ENCODE measurements at regions not wholly inside any gene's neighbourhood (a gene's known extent, or its start where the extent isn't known, plus 50 kb on each side); places are given as distances from the start of the nearest gene placed in this dataset.

DNA sequence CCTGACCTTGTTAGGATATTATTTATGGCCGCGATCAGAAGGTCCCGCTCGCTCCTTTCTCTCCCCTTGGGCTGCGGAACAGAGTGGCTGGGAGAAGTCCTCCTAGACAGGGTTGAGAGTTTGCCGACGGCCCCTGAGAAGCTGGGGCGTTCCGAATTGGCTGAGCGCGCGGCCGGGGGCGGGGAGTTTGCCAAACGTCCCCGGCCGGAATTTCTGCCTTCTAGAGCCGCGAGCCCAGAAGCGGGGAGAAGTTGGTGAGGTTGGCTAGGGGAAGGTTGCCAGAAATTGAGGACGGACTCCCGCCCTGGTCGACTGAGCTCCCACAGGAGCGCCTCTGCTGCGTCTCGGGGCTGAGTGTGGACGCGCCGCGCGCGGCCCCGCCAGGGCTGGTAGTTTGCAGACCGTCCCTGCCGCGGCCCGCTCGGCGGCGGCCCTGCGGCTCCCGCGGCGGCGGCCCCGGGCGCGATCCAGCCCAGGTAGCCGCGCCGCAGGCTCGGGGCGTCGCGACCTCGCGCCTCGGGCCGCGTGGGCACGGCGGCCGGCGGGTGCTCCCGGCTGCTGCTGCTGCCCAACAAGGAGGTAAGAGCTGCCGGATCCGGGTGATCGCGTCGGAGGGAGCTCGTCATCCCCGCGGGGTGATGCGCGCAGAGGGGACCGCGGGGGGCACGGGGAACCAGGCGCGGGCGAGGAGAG is 134.0 kb upstream of the MGAT5 start:
- DNase-seq (ENCODE audit: low read depth in 3 of 3) = peak; percentile 60 to 74 (median 71)

DNA sequence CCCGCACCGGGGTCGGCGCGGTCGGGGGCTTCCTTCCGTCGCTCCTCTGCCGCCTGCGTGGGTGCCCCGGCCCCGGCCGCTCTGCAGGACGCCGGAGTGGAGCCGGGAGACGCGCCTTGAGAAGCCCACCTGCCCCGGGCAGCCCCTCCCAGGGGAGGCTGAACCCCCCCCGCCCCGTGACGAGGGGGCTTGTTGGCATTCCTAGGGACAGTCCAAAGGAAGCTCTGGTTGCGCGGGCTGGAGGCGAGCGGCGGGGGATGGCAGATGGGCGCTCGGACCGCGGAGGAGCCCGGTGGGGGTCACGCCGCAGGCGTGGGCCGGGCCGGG is 133.5 kb upstream of the MGAT5 start:
- DNase-seq (ENCODE audit: low read depth in 3 of 3) = no peak

DNA sequence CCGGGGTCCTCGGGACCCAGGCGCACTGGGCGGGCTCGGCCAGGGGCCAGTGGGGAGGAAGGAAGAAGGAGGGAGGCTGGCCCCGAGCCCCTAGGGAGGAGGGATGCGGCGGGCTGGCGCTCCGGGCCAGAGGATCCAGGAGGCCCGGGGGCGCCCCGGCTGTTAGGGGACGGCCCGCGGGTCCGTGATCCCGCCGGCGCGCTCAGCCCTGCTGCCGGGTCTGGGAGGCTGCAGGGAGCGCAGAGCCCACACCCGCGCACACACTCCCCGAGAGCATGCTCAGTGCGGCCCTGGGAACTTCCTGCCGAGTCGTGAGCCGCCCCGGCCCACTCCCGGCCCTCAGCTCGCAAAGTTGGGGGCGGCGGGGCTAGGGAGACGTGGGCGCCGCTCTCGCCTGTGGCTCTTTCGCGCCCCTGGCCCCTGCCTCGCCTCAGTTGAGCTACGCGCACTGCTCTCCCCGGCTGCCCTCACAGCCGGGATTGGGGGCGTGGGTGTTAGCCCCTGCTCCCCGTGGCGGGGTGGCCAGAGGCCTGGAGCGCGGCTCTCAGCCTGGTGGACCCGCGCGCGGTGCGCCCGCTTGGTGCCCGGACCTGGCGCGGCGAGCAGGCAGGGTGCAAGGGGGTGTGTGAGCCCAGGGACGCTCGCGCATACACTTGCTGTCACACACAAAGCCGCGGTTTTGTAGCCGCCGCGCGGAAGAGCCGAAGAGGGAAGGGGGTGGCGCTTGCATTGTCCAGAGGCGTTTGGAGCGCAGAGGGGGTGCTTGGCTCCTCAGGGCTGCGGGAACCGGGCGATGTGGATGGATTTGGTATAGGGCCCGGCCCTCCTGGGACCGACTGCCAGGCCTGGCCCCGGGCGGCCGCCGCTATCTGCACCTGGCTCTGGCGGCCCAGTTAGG is 132.9 kb upstream of the MGAT5 start:
- peak; percentile 49 to 58 (median 58) for DNase-seq (ENCODE audit: low read depth in 3 of 3)

DNA sequence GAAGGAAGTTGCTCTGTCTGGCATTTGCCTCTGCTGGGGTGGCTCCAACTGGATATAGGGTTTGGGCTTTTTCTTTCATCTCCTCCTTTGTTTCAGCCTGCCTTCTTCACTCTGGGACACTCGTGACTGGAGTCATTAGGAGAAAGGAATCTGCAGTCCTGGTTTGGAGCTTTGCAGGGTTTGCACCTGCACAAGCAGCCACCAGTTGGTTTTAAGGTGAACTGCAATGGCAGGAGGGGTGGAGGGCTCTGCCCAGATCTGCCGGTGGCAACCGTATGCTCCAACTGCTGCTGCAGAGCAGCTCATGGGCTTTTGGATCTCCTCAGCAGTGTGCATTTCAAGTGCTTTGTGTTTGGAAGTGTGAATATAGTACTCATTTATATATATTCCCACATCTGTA is 131.3 kb upstream of the MGAT5 start:
- DNase-seq (ENCODE audit: low read depth in 3 of 3) = no peak

DNA sequence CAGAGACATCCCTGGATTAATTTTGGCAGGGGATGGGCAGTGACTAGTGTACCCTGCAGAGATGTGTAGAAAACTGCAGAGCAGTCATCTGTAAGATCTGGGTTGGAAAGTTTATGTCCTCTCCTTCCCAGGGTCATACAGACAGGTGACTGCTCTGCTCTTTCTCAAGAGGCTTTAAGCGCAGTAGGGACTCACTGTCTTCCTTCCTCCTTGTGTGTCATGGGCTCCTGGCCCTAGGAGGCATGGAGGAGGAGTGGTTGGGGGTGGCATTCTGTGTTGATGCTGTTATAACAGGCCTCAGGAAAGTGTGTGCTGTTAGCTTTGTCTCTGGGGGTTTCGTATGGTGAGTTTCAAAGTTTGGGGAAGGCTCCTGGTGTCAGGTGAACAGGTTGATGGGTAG is 130.5 kb upstream of the MGAT5 start:
- DNase-seq (ENCODE audit: low read depth in 3 of 3) = no peak

DNA sequence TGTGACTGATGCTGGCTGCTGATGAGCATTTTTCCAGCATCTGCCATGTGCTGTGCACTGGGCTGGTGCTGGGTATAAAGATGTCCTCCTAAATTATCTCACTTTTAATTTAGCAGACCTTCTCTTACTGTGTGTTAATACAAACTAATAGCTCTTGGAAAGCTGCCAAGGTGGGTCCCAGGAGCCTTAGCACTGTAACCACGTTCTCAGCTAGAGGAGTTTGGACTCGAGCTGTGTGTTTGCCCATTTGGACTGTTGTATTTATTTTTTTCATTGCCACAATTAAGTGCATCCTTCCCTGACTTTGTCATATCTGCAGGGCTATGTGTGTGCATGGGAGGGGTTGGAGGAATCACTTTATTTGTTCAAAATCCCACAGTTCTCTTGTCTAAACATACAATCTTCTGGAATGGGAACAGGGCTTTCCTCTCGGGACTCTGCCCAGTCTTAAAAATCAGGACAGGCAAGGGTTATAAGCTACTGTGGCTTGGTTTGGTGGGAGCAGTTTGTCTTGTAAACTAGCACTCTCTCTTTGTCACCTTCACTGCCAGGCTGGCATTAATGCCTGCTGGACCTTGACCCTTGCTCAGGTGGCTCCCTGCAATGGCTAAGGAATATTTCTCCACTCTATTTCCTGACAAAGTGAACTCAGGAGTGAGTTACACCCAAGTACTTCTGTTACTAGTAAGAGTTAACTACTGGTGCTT is 129.7 kb upstream of the MGAT5 start:
- DNase-seq (ENCODE audit: low read depth in 3 of 3) = no peak

DNA sequence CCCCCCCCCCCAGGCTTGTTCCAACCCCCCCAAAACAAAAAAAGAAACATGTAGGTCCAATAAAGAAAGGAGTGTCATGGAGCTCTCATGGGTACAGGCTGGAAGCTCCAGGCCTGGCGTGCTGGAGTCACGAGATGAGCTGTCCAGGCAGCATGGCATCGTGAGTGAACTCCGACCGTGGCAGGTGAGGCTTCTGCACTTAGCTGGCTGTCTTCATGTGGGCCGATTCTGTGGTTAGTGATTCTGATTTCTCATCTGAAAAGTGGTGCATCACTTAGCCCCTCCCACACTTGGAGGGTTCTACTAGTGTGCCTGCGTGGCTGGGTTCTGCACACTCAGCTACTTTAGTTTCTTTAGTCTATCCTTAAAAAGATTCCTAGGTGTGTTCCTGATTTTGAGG is 126.4 kb upstream of the MGAT5 start:
- DNase-seq (ENCODE audit: low read depth in 3 of 3) = peak; percentile 19 to 48 (median 46)

DNA sequence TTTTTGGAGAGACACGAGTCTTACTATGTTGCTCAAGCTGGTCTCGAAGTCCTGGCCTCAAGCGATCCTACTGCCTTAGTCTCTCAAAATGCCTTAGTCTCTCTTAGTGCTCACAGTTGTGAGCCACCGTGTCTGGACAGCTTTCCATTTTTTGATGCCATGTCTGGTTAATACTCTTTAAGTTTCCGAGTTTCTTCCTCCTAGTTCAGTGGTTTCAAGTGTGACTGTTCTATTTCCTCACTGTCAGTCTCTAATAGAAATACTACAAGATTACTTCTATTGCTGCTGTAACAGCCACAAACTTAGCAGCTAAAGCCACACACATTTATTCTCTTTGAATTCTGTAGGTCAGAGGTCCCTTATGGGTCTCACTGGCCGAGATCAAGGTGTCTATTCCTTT is 125.1 kb upstream of the MGAT5 start:
- no peak for DNase-seq (ENCODE audit: low read depth in 3 of 3)

DNA sequence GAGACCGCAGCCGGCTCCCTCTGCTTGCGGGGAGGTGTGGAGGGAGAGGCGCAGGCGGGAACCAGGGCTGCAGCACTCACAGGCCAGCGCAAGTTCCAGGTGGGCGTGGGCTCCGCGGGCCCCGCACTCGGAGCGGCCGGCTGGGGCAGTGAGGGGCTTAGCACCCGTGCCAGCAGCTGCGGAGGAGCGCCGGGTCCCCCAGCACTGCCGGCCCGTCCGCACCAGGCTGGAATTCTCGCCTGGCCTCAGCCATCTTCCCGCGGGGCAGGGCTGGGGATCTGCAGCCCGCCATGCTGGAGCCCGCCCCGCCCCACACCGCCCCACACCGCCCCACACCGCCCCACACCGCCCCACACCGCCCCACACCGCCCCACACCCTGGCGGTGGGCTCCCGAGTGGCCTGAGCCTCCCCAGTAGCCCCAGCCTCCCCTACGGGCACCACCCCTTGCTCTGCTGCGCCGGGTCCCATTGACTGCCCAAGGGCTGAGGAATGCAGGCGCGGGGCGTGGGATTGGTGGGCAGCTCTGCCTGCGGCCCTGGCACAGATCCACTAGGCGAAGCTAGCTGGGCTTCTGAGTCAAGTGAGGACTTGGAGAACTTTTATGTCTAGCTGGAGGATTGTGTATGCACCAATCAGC is 123.9 kb upstream of the MGAT5 start:
- no peak for DNase-seq (ENCODE audit: low read depth in 3 of 3)

DNA sequence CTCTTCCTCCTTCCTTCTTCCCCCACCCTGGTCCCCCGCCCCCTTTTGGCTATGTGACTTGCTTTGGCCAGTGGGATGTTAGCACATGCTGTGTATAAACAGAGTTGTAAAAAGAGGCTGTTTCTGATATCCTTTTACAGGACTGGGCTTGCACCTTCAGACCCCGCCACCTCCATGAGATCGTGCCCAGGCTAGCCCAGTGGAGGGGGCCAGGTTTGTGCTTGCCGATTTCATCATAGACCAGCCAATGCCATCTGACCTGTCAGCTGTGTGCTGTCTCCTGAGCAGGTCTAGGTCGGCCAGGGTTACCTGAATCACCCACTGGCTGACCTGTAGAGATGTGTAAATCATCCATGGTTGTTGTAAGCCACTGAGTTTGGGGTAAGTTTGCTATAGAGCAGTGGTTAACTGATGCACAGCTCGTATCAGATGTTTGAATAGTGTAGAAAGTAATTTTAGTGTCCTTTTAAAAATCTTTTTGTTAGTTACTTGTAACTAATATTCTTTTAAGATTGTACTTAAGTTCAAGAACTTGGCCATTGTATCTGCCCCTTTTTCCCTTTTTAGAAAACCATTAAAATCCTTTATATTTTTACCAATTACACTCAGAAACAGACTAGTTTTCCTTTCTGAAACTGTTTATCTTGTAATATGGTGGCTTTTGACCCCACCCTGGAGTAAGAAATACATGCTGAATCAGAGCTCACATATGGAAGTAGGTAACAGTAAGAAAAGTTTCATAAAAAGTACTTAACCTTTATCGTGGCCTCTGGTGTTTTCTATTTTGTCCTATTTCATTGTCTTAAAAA is 122.0 kb upstream of the MGAT5 start:
- DNase-seq (ENCODE audit: low read depth in 3 of 3) = no peak

DNA sequence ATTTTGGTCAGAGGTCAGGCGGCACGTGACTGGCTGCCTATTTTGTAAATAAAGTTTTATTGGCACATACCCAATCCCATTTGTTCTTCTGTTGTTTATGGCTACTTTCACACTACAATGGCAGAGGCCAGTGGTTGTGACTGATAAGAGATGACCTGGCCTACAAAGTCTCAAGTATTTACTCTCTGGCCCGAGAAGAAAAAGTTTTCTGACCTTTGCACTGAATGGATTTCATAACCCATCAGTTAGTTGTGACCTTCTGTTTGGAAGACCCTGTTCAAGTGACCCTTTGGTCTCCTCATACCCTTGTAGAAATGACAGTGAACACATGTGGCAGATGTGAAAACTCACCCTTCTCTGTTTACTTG is 121.4 kb upstream of the MGAT5 start:
- no peak for DNase-seq (ENCODE audit: low read depth in 3 of 3)

DNA sequence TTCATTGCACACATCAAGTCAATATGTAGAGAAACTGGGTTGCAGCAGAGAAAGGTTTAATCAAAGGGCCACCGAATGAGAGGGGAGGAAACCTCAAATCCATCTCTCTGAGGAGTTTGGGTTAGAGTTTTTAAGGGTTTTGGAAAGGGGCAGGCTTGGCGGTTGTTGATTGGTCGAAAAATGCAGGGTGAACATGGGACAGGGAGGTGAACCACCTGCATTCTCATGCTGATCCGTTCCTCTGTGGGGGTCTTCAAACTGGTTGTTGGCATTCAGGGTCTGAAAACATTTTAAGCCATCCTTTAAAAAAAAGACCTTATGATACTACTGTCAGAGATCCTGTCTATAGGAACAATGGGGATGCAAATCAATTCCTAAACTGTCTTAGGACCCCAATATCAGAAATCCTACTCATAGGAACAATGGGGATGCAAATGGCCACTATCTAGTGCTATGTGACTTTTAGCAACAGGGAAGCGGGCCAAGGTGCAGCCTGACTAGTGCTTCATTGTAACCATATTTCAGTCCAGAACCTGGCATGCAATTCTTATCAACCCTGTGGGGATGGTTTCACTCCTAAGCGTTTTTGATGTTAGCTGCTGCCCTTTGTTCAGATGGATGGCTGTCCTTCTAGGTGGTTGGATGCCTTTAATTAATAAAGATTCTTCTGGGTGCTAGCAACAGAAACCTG is 120.1 kb upstream of the MGAT5 start:
- no peak for DNase-seq (ENCODE audit: low read depth in 3 of 3)

DNA sequence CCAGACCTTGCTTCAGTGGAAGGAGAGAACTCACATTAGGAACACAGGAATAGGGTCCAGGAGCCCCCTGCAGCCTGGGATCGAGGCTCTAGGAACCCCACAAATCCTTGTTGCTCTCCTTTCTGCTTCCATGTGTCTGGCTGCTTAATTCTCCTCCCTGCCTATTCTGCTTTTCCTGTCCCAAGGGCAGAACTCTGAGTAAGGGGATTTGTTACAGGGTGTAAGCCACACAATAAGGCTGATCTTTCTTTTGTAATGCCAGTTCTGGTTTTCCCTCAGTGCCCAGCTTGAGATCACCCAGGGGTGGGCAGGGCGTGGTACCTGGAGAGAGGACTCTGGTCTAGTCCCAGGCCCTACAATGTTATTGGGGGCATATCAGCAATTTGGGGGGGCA is 119.6 kb upstream of the MGAT5 start:
- DNase-seq (ENCODE audit: low read depth in 3 of 3) = no peak

DNA sequence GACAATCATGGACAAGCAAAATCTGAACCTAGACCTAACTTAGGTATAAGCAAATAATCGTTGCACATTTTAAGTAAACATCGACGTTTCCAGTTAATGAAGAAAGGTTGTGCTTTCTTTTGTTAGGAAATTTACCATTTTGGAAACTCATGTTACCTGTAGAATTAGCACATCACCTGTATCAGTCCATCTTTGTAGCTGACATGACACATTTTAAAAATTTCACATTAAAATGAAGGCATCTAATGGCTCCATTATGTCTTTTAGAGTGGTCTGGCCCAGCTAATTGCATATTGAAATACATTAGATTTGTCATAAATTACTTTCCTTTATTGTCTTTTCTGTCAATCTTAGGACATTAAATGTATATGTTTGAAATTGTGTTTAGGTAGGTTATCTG is 119.0 kb upstream of the MGAT5 start:
- no peak for DNase-seq (ENCODE audit: low read depth in 3 of 3)

DNA sequence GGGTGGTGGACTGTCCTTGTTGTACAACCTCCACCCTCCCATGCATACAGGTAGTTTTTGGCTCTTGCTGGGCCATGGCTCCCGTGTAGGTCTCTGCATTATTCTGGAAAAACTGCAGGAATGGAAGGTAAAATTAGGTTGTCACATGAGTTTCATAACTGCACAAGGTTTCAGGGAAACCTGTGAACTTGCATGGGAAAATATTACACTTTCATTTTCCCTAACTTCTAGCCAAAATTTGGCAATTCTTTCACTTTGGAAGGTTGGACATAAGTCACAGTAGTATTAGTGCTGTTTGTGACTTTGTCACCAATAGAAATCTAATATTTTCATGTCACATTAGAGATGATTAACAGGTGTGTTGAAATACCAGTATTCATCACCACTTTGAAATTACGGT is 118.1 kb upstream of the MGAT5 start:
- no peak for DNase-seq (ENCODE audit: low read depth in 3 of 3)

DNA sequence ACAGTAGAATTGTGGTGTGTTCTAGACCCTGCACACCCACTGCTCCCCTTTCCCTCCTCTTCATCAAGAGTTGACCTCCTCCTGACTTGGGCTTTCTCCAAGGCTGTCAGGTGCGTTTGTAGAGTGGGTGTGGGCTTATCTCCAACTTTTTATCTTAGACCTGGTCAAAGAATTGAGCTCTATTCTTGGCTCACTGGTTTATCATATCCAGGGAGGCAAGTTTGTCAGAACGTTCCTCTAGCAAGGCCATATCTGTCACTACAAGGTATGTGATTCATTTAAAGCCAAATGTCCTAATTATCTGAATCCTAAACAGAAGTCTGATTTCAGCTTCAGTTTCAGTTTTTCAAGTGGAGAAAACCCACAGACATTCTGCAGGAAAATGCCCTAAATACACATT is 117.1 kb upstream of the MGAT5 start:
- no peak for DNase-seq (ENCODE audit: low read depth in 3 of 3)

DNA sequence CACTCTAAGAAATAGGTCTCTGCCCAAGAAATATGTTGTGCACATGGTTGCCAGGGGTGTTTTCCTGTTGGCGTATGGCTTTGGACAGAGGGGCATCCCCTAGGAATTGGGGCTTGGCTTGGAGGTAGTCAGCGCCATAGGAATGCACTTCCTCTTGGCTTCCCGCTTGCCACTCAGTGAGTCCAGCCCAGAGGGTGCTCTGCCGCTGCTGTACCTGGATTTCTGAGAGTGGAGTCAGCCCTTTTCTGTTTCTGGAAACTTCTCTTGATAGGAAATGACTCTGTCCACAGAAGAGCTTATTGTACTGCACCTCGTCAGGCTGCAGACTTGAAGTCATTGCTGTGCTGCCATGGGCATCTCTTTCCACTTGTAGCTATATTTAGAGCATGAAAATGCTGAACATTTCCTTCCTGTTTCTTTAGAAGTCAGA is 116.7 kb upstream of the MGAT5 start:
- no peak for DNase-seq (ENCODE audit: low read depth in 3 of 3)

DNA sequence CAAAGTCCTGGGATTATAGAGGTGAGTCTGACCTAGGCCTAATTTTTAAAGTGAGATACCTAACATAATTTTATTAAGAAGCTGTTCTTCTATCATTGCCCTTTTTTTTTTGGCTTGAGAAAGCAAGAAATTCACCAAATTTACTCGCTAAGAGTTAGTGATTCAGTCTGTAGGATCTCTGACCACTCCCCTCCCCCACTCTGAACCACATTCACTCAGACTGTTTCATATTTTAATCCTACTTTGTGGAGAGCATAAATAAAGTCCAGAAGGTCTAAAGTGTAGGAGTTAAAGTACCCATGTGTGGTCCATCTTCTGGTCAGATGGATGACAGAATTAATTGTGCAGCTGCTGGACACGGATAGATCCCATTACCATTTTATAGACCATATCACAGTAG is 115.8 kb upstream of the MGAT5 start:
- DNase-seq (ENCODE audit: low read depth in 3 of 3) = no peak

DNA sequence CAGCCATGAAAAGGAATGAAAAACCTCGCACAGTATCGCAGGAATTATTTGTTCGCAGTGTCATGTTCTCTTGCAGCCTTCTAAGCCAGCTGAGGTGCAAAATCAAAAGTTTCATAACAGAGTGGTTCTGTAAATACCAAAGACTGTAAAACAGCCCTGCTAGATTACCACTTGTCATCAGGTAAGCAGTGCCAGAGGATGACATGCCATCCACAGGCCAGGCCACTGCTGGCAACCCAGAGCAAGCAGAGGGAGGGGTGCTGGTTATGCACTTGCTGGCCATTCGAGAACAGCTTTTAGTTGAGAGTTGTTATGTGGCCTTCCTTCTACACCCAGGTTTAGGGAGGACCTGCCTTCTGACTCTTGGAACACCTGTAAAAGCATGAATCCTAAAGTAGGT is 114.3 kb upstream of the MGAT5 start:
- no peak for DNase-seq (ENCODE audit: low read depth in 3 of 3)

DNA sequence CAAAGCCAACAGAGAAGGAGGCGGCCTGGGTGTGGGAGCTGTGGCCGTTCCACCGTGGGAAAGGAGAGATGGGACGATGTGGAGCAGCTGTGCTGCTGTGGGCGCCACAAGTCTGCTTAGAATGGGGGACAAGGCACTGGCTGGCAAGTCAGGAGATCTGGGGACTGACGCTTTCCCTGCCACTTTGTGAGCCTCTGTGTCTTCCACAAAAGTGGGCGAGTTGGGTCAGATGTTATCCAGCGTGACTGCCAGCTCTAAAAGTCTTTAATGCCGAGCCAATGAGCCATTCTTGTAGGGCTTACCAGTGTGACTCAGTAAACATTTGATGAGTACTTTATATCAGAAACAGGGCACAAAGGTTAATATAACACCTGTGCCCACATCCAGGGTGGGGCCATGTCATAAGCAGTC is 113.6 kb upstream of the MGAT5 start:
- no peak for DNase-seq (ENCODE audit: low read depth in 3 of 3)
